GM12891 (cell line): ENCODE measurements at regions not wholly inside any gene's neighbourhood (a gene's known extent, or its start where the extent isn't known, plus 50 kb on each side); places are given as distances from the start of the nearest gene placed in this dataset.
"Not testable (repeated sequence)": the region's sequence is repeated elsewhere in the genome, so short reads cannot be mapped to it uniquely, and the experiment has no call there.

Source experiments
- DNase-seq: peaks from one replicate; pipeline ENCODE4 v3.0.0; 2011; ENCODE audit warnings: low spot score; ENCODE audit not compliant: insufficient read length
- FAIRE-seq: peaks from 2 replicates; lab custom pipeline; 2011; peaks lifted over from hg19 to GRCh38; lab: Jason Lieb, UNC
- PAX5 ChIP-seq: IDR thresholded peaks from 2 replicates; pipeline ENCODE4 v1.6.1; 2011; ENCODE audit warnings: low read length, moderate library complexity, mild to moderate bottlenecking; ENCODE audit not compliant: insufficient read depth, severe bottlenecking
- POLR2A ChIP-seq: IDR thresholded peaks from 2 replicates; pipeline ENCODE4 v1.6.1; 2011; ENCODE audit warnings: low read depth, low read length, control low read depth
- POLR2AphosphoS5 ChIP-seq: IDR thresholded peaks from 2 replicates; pipeline ENCODE4 v1.6.1; 2011; ENCODE audit warnings: low read depth, low read length, control low read depth
- POU2F2 ChIP-seq: IDR thresholded peaks from 2 replicates; pipeline ENCODE4 v1.6.1; 2011; ENCODE audit warnings: low read depth, mild to moderate bottlenecking, control low read depth, low read length, moderate library complexity
- SPI1 ChIP-seq: IDR thresholded peaks from 2 replicates; pipeline ENCODE4 v1.6.1; 2011; ENCODE audit warnings: low read depth, low read length, control low read depth
- TAF1 ChIP-seq: IDR thresholded peaks from 2 replicates; pipeline ENCODE4 v1.6.1; 2011; ENCODE audit warnings: low read depth, low read length, control low read depth

GRCh38 chr15:66863390-66864085 lies 161.5 kb downstream of the SMAD6 start:
- TF ChIP-seq POLR2A, result no peak
- TF ChIP-seq SPI1, result no peak
- TF ChIP-seq TAF1, result no peak
- no peak for TF ChIP-seq PAX5
- TF ChIP-seq POLR2AphosphoS5, result no peak
- no peak for TF ChIP-seq POU2F2
- FAIRE-seq, result no peak
- DNase-seq, result no peak

- TF ChIP-seq SPI1 (no peak), POU2F2 (no peak), POLR2A (no peak), PAX5 (no peak), TAF1 (no peak), POLR2AphosphoS5 (no peak)
- FAIRE-seq (no peak), DNase-seq (no peak)
Observed at GRCh38 chr15:66864086-66864830, 162.2 kb downstream of the SMAD6 start.

- no peak for TF ChIP-seq PAX5
- TF ChIP-seq POU2F2, result no peak
- no peak for TF ChIP-seq SPI1
- TF ChIP-seq TAF1, result no peak
- TF ChIP-seq POLR2AphosphoS5, result no peak
- TF ChIP-seq POLR2A, result no peak
- DNase-seq (no peak), FAIRE-seq (no peak)
Observed at GRCh38 chr15:66864871-66865281, 162.8 kb downstream of the SMAD6 start.

GRCh38 chr15:66865622-66866611 lies 163.9 kb downstream of the SMAD6 start:
- DNase-seq, result peak; percentile 60
- FAIRE-seq, result peak; percentile 93
- no peak for TF ChIP-seq POU2F2
- no peak for TF ChIP-seq POLR2A
- peak; percentile 97 for TF ChIP-seq SPI1

DNA sequence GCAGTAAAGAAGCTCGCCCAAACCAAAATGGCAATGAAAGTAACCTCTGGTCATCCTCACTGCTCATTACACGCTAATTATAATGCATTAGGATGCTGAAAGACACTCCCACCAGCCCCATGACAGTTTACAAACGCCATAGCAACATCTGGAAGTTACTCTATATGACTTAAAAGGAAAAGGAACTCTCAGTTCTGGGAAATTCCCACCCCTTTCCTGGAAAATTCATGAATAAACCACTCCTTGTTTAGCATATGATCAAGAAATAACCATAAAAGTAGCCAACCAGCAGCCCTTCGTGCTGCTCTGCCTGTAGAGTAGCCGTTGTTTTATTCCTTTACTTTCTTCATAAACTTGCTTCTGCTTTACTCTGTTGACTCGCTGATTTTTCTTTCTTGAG lies 164.6 kb downstream of the SMAD6 start:
- TF ChIP-seq POU2F2 (no peak), POLR2AphosphoS5 (no peak), SPI1 (no peak), POLR2A (no peak), PAX5 (no peak), TAF1 (no peak)
- no peak for DNase-seq
- no peak for FAIRE-seq

DNA sequence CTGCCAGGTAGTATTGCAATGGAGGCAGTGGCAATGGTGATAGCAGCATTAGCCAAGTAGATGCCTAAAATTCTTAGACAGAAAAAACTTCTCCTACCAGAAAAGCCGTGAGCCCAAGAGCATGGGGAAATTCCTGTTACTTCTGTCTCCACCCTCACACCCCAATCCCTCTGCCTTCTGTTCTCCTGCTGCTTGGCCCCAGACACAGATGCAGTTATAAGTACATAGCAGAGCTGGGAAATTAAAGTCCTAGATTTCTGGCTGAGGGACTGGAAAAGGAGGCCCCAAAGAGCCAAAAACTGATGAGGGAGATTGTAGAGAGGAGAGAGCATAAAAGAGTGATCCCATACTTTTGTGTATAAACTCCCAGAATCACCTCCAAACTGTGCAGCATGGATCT lies 166.9 kb downstream of the SMAD6 start:
- TF ChIP-seq POLR2A (no peak), POLR2AphosphoS5 (no peak), PAX5 (no peak), TAF1 (no peak), POU2F2 (no peak), SPI1 (no peak)
- FAIRE-seq (no peak), DNase-seq (no peak)

DNA sequence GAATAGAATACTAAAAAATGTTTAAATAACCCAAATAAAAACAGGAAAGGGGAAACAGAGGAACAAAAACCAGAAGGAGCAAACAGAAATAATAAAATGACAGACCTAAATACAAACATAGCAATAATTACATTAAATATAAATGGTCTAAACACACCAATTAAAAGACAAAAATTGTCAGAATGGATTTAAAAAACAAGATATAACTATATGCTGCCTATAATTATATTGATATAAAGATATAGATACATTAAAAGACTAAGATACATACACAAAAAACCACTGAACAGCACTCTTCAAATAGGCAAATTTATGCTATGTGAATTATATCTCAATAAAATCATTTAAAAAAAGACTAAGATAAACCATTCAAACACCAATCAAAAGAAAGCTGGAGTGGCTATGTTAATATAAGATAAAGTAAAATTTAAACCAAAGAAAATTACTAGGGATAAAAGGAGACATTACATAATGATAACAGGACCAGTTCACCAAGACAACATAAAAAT lies 168.9 kb downstream of the SMAD6 start:
- no peak for DNase-seq
- TF ChIP-seq POU2F2, result no peak
- no peak for TF ChIP-seq POLR2AphosphoS5
- TF ChIP-seq SPI1, result no peak
- TF ChIP-seq POLR2A, result no peak
- no peak for TF ChIP-seq PAX5
- no peak for TF ChIP-seq TAF1
- no peak for FAIRE-seq

GRCh38 chr15:66872405-66872804 lies 170.4 kb downstream of the SMAD6 start:
- DNase-seq (no peak), FAIRE-seq (no peak)
- TF ChIP-seq POLR2A, result no peak
- TF ChIP-seq SPI1, result no peak
- no peak for TF ChIP-seq POU2F2
- TF ChIP-seq POLR2AphosphoS5, result no peak
- TF ChIP-seq PAX5, result no peak
- no peak for TF ChIP-seq TAF1

DNA sequence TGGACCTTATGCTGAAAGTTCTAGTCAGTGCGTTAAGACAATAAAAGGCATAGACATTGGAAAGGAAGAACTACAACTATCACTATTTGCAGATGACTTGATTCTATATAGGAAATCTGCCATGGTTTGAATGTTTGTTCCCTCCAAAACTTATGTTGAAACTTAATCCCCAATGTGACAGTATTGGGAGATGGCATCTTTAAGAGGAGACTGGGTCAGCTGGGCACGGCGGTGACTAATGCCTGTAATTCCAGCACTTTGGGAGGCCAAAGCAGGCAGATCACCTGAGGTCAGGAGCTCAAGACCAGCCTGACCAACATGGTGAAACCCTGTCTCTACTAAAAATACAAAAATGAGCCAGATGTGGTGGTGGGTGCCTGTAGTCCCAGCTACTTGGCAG lies 171.3 kb downstream of the SMAD6 start:
- DNase-seq, FAIRE-seq: not testable (repeated sequence)
